OCI-LY3 (cell line): ENCODE measurements at regions not wholly inside any gene's neighbourhood (a gene's known extent, or its start where the extent isn't known, plus 50 kb on each side); places are given as distances from the start of the nearest gene placed in this dataset.

Experiments
- EZH2phosphoT487 ChIP-seq: fragments of 200-600 bp; shearing (Covaris generic); IDR thresholded peaks from 2 replicates; pipeline ENCODE4 v1.6.1; 2018; ENCODE audit warnings: antibody characterized with exemption, mixed run types, low read depth
- TF ChIP-seq, protein P1 (sequence below): fragments of 200-600, 300-600 bp; sonication (generic); IDR thresholded peaks from 2 replicates; pipeline ENCODE4 v1.5.1; 2014; ENCODE audit warnings: antibody characterized with exemption, low read length, low read depth

DNA sequence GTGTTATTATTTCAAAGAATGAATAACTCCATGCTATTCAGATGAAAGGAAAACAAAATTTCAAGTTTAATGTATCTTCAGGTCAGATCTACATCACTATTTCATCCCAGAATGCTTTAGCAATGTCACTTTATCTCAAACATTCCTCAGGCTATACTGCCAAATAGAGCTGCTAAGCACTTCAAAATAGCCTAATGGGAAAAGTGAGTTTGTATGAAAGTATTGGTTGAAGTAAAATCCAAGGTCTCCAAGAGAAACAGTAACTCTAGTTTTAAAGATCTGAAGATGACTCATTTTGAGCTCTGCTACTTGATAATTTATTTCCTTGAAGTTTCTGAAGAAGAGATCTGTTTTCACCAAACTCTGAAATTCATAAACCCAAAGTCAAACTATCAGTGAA, 466.2 kb upstream of the FOXG1 start:
- TF ChIP-seq, protein P1, sequence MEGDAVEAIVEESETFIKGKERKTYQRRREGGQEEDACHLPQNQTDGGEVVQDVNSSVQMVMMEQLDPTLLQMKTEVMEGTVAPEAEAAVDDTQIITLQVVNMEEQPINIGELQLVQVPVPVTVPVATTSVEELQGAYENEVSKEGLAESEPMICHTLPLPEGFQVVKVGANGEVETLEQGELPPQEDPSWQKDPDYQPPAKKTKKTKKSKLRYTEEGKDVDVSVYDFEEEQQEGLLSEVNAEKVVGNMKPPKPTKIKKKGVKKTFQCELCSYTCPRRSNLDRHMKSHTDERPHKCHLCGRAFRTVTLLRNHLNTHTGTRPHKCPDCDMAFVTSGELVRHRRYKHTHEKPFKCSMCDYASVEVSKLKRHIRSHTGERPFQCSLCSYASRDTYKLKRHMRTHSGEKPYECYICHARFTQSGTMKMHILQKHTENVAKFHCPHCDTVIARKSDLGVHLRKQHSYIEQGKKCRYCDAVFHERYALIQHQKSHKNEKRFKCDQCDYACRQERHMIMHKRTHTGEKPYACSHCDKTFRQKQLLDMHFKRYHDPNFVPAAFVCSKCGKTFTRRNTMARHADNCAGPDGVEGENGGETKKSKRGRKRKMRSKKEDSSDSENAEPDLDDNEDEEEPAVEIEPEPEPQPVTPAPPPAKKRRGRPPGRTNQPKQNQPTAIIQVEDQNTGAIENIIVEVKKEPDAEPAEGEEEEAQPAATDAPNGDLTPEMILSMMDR = no peak
- TF ChIP-seq EZH2phosphoT487 = no peak
